WERI-Rb-1 (cell line): ENCODE measurements at regions not wholly inside any gene's neighbourhood (a gene's known extent, or its start where the extent isn't known, plus 50 kb on each side); places are given as distances from the start of the nearest gene placed in this dataset.

Experiments used
- DNase-seq: peaks from one replicate; pipeline ENCODE4 v3.0.0-alpha.2; 2020
- H3K27ac ChIP-seq: fragments of 250-450 bp; sonication (Bioruptor Pico); 2 replicates; pipeline ENCODE4 v1.5.1; 2020; ENCODE audit warnings: mild to moderate bottlenecking, moderate library complexity
- H3K27me3 ChIP-seq: fragments of 250-450 bp; sonication (Bioruptor Pico); 2 replicates; pipeline ENCODE4 v1.5.1; 2021; ENCODE audit warnings: mild to moderate bottlenecking, low read depth, moderate library complexity; ENCODE audit not compliant: insufficient read depth, severe bottlenecking
- H3K36me3 ChIP-seq: fragments of 250-450 bp; sonication (Bioruptor Pico); 2 replicates; pipeline ENCODE4 v1.5.1; 2020; ENCODE audit warnings: mild to moderate bottlenecking, moderate library complexity
- H3K4me3 ChIP-seq: 2 replicates; pipeline ENCODE4 v1.5.1; 2011; ENCODE audit warnings: low read depth, mild to moderate bottlenecking, control low read depth, low read length
- H3K9me3 ChIP-seq: fragments of 250-450 bp; sonication (Bioruptor Pico); 2 replicates; pipeline ENCODE4 v1.5.1; 2021; ENCODE audit warnings: mild to moderate bottlenecking, moderate library complexity; ENCODE audit not compliant: severe bottlenecking
- TF ChIP-seq, protein P1 (sequence below): IDR thresholded peaks from 2 replicates; pipeline ENCODE4 v1.5.1; 2011; ENCODE audit warnings: low read depth, mild to moderate bottlenecking, control low read depth, inconsistent platforms, low read length

- TF ChIP-seq, protein P1, sequence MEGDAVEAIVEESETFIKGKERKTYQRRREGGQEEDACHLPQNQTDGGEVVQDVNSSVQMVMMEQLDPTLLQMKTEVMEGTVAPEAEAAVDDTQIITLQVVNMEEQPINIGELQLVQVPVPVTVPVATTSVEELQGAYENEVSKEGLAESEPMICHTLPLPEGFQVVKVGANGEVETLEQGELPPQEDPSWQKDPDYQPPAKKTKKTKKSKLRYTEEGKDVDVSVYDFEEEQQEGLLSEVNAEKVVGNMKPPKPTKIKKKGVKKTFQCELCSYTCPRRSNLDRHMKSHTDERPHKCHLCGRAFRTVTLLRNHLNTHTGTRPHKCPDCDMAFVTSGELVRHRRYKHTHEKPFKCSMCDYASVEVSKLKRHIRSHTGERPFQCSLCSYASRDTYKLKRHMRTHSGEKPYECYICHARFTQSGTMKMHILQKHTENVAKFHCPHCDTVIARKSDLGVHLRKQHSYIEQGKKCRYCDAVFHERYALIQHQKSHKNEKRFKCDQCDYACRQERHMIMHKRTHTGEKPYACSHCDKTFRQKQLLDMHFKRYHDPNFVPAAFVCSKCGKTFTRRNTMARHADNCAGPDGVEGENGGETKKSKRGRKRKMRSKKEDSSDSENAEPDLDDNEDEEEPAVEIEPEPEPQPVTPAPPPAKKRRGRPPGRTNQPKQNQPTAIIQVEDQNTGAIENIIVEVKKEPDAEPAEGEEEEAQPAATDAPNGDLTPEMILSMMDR = no peak
- no peaks in the 10 kb centered on the region for H3K9me3 ChIP-seq
- peak; percentile 39 for DNase-seq
- no peaks in the 10 kb centered on the region for H3K36me3 ChIP-seq
- H3K4me3 ChIP-seq = no peak overlapping the region
- no peaks in the 10 kb centered on the region for H3K27me3 ChIP-seq
- no peak overlapping the region; the same call in 1 of the 2 replicates for H3K27ac ChIP-seq
Measured at GRCh38 chr21:43311301-43311817, 115.6 kb downstream of the SIK1 start.

DNA sequence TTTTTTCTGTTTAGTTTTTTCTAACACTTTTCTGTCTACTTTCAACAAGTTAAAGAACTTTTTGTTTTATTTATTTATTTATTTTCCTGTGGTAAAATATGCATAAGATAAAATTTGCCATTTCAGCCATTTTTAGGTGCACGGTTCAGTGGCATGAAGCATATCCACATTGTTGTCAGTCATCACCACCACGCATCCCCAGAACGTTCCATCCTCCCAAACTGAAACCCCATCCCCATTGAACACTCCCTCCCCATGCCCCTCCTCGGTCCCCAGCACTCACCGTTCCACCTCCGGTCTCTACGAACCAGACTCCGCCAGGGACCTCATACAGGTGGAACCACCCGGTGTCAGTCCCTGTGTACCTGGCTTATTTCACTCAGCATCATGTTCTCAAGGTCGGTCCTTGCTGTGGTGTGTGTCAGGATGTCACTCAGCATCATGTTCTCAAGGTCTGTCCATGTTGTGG, 118.1 kb downstream of the SIK1 start:
- TF ChIP-seq, protein P1 = no peak
- no peak overlapping the region for H3K27ac ChIP-seq
- no peaks in the 10 kb centered on the region for H3K36me3 ChIP-seq
- H3K27me3 ChIP-seq = no peaks in the 10 kb centered on the region
- no peaks in the 10 kb centered on the region for H3K9me3 ChIP-seq
- H3K4me3 ChIP-seq = no peak overlapping the region
- no peak for DNase-seq

GRCh38 chr21:43308101-43308814, 118.7 kb downstream of the SIK1 start:
- Histone ChIP-seq H3K27me3 (no peaks in the 10 kb centered on the region), H3K9me3 (no peaks in the 10 kb centered on the region), H3K27ac (no peak overlapping the region), H3K36me3 (no peaks in the 10 kb centered on the region), H3K4me3 (no peak overlapping the region)
- TF ChIP-seq, protein P1 = no peak
- DNase-seq = no peak

DNA sequence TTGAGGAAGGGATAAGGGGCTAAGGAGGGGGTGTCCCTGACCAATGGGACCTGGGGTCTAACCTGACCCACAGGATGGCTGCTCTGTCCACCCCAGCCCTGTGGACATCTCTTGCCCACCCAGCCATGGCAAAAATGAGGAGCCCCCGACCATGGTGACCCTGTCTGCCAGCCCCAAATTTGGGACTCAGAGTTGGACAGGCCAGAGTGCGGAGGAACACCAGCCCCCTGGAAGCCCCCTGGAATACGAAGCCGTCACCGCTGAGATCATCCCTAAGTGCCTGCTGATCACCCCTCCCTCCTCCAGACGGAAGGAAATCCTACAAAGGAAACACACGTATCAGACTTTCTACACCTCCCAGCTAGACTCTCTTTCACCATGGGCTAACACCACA, 119.3 kb downstream of the SIK1 start:
- H3K4me3 ChIP-seq = no peak overlapping the region
- TF ChIP-seq, protein P1 = no peak
- DNase-seq = no peak
- H3K27ac ChIP-seq = no peak overlapping the region
- no peaks in the 10 kb centered on the region for H3K9me3 ChIP-seq
- H3K36me3 ChIP-seq = no peaks in the 10 kb centered on the region
- no peaks in the 10 kb centered on the region for H3K27me3 ChIP-seq

GRCh38 chr21:43306911-43307676, 119.8 kb downstream of the SIK1 start:
- Histone ChIP-seq H3K27me3 (no peaks in the 10 kb centered on the region), H3K9me3 (no peaks in the 10 kb centered on the region), H3K36me3 (no peaks in the 10 kb centered on the region), H3K27ac (no peak overlapping the region), H3K4me3 (no peak overlapping the region)
- no peak for DNase-seq
- TF ChIP-seq, protein P1 = no peak
